ENCODE measurements at regions not wholly inside any gene's neighbourhood (a gene's known extent, or its start where the extent isn't known, plus 50 kb on each side); places are given as distances from the start of the nearest gene placed in this dataset.
"Not testable (repeated sequence)": the region's sequence is repeated elsewhere in the genome, so short reads cannot be mapped to it uniquely, and the experiment has no call there.

- CTCF ChIA-PET: no interaction called here
- no peaks in the 10 kb centered on the region for H3K9me3 Mint-ChIP-seq (ENCODE audit: unreplicated experiment)
- no peak overlapping the region for H3K4me3 Mint-ChIP-seq (ENCODE audit: unreplicated experiment)
- no peak for TF ChIP-seq CTCF (IDR thresholded peaks at IDR 0.05; ENCODE audit: unreplicated experiment)
- H3K36me3 Mint-ChIP-seq (ENCODE audit: insufficient read depth, unreplicated experiment): no peaks in the 10 kb centered on the region
- no peak overlapping the region for H3K27ac Mint-ChIP-seq (ENCODE audit: low read depth, unreplicated experiment)
- no peak for DNase-seq (ENCODE audit: unreplicated experiment)
- peaks cover 38% of the 10 kb centered on the region for H3K27me3 Mint-ChIP-seq (ENCODE audit: insufficient read depth, unreplicated experiment)
- intact Hi-C loops (cut with micrococcal nuclease): no loop called here
- no peaks in the 10 kb centered on the region for H3K4me1 Mint-ChIP-seq (ENCODE audit: insufficient read depth, unreplicated experiment)
- BruUV-seq (replicated peaks): no TSS peak
- POLR2A ChIA-PET: no interaction called here
Observed at GRCh38 chr7:83732305-83732704, 83.4 kb upstream of the SEMA3E start.

- ChIA-PET CTCF (no interaction called here), POLR2A (no interaction called here)
- no peak overlapping the region for H3K27ac Mint-ChIP-seq (ENCODE audit: low read depth, unreplicated experiment)
- H3K9me3 Mint-ChIP-seq (ENCODE audit: unreplicated experiment): no peaks in the 10 kb centered on the region
- H3K27me3 Mint-ChIP-seq (ENCODE audit: insufficient read depth, unreplicated experiment): peaks cover 42% of the 10 kb centered on the region
- H3K4me3 Mint-ChIP-seq (ENCODE audit: unreplicated experiment): no peak overlapping the region
- no peaks in the 10 kb centered on the region for H3K4me1 Mint-ChIP-seq (ENCODE audit: insufficient read depth, unreplicated experiment)
- TF ChIP-seq CTCF (IDR thresholded peaks at IDR 0.05; ENCODE audit: unreplicated experiment): no peak
- no peaks in the 10 kb centered on the region for H3K36me3 Mint-ChIP-seq (ENCODE audit: insufficient read depth, unreplicated experiment)
- DNase-seq (ENCODE audit: unreplicated experiment): no peak
- intact Hi-C loops (cut with micrococcal nuclease): no loop called here
- no TSS peak for BruUV-seq (replicated peaks)
Observed at GRCh38 chr7:83731154-83731553, 82.2 kb upstream of the SEMA3E start.

- H3K4me1 Mint-ChIP-seq (ENCODE audit: insufficient read depth, unreplicated experiment); CTCF ChIA-PET; DNase-seq (ENCODE audit: unreplicated experiment); BruUV-seq (replicated peaks); H3K27ac Mint-ChIP-seq (ENCODE audit: low read depth, unreplicated experiment); H3K36me3 Mint-ChIP-seq (ENCODE audit: insufficient read depth, unreplicated experiment); H3K9me3 Mint-ChIP-seq (ENCODE audit: unreplicated experiment); POLR2A ChIA-PET; intact Hi-C loops (cut with micrococcal nuclease); H3K4me3 Mint-ChIP-seq (ENCODE audit: unreplicated experiment): not testable (repeated sequence)
- H3K27me3 Mint-ChIP-seq (ENCODE audit: insufficient read depth, unreplicated experiment): peaks cover 59% of the 10 kb centered on the region
Observed at GRCh38 chr7:83716923-83717322, 68.0 kb upstream of the SEMA3E start.

- H3K27me3 Mint-ChIP-seq (ENCODE audit: insufficient read depth, unreplicated experiment): peaks cover under 1% of the 10 kb centered on the region
- no peak overlapping the region for H3K4me3 Mint-ChIP-seq (ENCODE audit: unreplicated experiment)
- H3K27ac Mint-ChIP-seq (ENCODE audit: low read depth, unreplicated experiment): no peak overlapping the region
- no peaks in the 10 kb centered on the region for H3K36me3 Mint-ChIP-seq (ENCODE audit: insufficient read depth, unreplicated experiment)
- no peak for DNase-seq (ENCODE audit: unreplicated experiment)
- ChIA-PET POLR2A (no interaction called here), CTCF (interaction anchor here (0.6 kb wide), 1 partner anchor 186 kb away, joined by 3 read pairs; no protein-coding TSS in a partner anchor)
- no TSS peak for BruUV-seq (replicated peaks)
- intact Hi-C loops (cut with micrococcal nuclease): no loop called here
- no peaks in the 10 kb centered on the region for H3K4me1 Mint-ChIP-seq (ENCODE audit: insufficient read depth, unreplicated experiment)
- H3K9me3 Mint-ChIP-seq (ENCODE audit: unreplicated experiment): no peaks in the 10 kb centered on the region
- TF ChIP-seq CTCF (IDR thresholded peaks at IDR 0.05; ENCODE audit: unreplicated experiment): no peak
Observed at GRCh38 chr7:83708531-83708930, 59.6 kb upstream of the SEMA3E start.

GRCh38 chr7:83704564-83704963 is 55.6 kb upstream of the SEMA3E start:
- CTCF ChIA-PET: no interaction called here
- H3K27ac Mint-ChIP-seq (ENCODE audit: low read depth, unreplicated experiment): no peak overlapping the region

More at GRCh38 chr7:83704564-83704963, 55.6 kb upstream of the SEMA3E start:
- TF ChIP-seq CTCF (IDR thresholded peaks at IDR 0.05; ENCODE audit: unreplicated experiment): no peak
- no peak overlapping the region for H3K4me3 Mint-ChIP-seq (ENCODE audit: unreplicated experiment)
- POLR2A ChIA-PET: no interaction called here
- peaks cover 27% of the 10 kb centered on the region for H3K27me3 Mint-ChIP-seq (ENCODE audit: insufficient read depth, unreplicated experiment)
- no TSS peak for BruUV-seq (replicated peaks)
- no peaks in the 10 kb centered on the region for H3K36me3 Mint-ChIP-seq (ENCODE audit: insufficient read depth, unreplicated experiment)
- intact Hi-C loops (cut with micrococcal nuclease): no loop called here
- H3K9me3 Mint-ChIP-seq (ENCODE audit: unreplicated experiment): no peaks in the 10 kb centered on the region
- no peak for DNase-seq (ENCODE audit: unreplicated experiment)
- no peaks in the 10 kb centered on the region for H3K4me1 Mint-ChIP-seq (ENCODE audit: insufficient read depth, unreplicated experiment)
